ENCODE measurements at regions not wholly inside any gene's neighbourhood (a gene's known extent, or its start where the extent isn't known, plus 50 kb on each side); places are given as distances from the start of the nearest gene placed in this dataset.

DNA sequence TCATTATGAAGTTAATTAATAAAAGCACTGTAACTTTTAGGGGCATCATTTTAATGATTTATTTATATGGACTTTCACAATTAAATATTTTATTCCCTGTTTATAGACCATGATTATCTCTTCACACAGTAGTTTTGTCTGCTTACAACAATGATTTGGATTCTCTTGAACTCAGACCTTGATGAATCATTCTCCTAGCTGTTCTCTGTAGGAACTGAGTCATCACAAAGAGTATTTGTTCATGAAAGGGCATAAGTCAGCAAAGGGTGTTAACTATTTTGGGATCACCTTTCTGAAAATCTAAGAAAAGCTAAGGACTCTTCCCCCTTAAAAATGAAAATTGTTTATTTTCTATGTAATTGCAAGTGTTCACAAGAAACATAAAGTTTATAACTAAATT, 461.1 kb upstream of the UBE2E3 start:
- no peaks in the 10 kb centered on the region for H3K36me3 ChIP-seq (ENCODE audit: low read depth)
- no peaks in the 10 kb centered on the region for H3K79me2 ChIP-seq (ENCODE audit: low read depth)
- CTCF ChIA-PET = interaction anchor here (0.5 to 1.2 kb wide), 2 partner anchors 24 to 138 kb away, joined by 3 to 5 read pairs; no protein-coding TSS in a partner anchor
- peak in 1 of 2 experiments; percentile 78 for DNase-seq
- no peaks in the 10 kb centered on the region for H3K27me3 ChIP-seq (ENCODE audit: insufficient read depth, low read depth)
- no peak for TF ChIP-seq EZH2 (IDR thresholded peaks at IDR 0.05; ENCODE audit: low read depth)
- intact Hi-C loops (cut with micrococcal nuclease; ENCODE audit: unreplicated experiment) = no loop called here
- peaks cover 31% of the 10 kb centered on the region for H3K9me3 ChIP-seq (ENCODE audit: insufficient read depth, low read depth)
- BruUV-seq (replicated peaks) = no TSS peak
- H3K4me2 ChIP-seq = no peak overlapping the region
- no peak overlapping the region for H2AFZ ChIP-seq
- 0 out of 2 replicates have a peak overlapping the region, but pooled peaks have one; percentile 4 for H3K27ac ChIP-seq
- no peak overlapping the region for H3K4me3 ChIP-seq
- POLR2A ChIA-PET (ENCODE audit: unreplicated experiment) = interaction anchor here (0.7 to 0.8 kb wide), 2 partner anchors 210 to 483 kb away, joined by 7 to 9 read pairs; no protein-coding TSS in a partner anchor
- peaks cover 7% of the 10 kb centered on the region for H3F3A ChIP-seq (ENCODE audit: insufficient read depth, low read depth)
- H4K20me1 ChIP-seq (ENCODE audit: insufficient read depth) = no peaks in the 10 kb centered on the region
- peaks cover 49% of the 10 kb centered on the region for H3K4me1 ChIP-seq (replicated peaks; ENCODE audit: insufficient read depth)
- H3K9me2 ChIP-seq (ENCODE audit: insufficient read depth) = no peaks in the 10 kb centered on the region

DNA sequence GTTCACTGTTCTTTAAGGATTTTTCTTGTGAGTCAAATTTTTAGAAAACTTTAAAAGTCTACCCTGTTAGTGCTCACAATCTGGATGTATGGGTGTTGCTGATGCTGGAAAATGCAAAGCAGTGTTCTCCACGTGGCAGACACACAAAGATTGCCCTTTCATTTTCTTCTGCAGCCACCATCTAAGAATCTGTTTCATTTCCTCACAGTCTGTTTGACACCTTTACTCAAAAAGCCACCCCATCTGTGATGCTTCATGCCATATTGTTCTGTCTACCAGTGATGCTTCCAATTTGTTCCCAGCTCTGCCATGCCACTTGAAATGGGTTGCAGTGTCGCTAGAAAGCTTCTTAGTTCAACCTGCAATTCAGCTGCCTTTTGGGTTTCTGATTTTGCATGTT, 464.2 kb upstream of the UBE2E3 start:
- Histone ChIP-seq H3F3A (ENCODE audit: insufficient read depth, low read depth) (peaks cover 7% of the 10 kb centered on the region), H3K9me3 (ENCODE audit: insufficient read depth, low read depth) (peaks cover 18% of the 10 kb centered on the region), H3K27ac (no peak overlapping the region), H3K27me3 (ENCODE audit: insufficient read depth, low read depth) (no peaks in the 10 kb centered on the region), H3K4me1 (replicated peaks; ENCODE audit: insufficient read depth) (peaks cover 30% of the 10 kb centered on the region), H2AFZ (no peak overlapping the region), H3K9me2 (ENCODE audit: insufficient read depth) (no peaks in the 10 kb centered on the region), H3K79me2 (ENCODE audit: low read depth) (no peaks in the 10 kb centered on the region), H3K4me3 (no peak overlapping the region), H3K4me2 (no peak overlapping the region), H3K36me3 (ENCODE audit: low read depth) (no peaks in the 10 kb centered on the region), H4K20me1 (ENCODE audit: insufficient read depth) (no peaks in the 10 kb centered on the region)
- BruUV-seq (replicated peaks) = no TSS peak
- ChIA-PET POLR2A (ENCODE audit: unreplicated experiment) (no interaction called here), CTCF (no interaction called here)
- TF ChIP-seq, protein P1, sequence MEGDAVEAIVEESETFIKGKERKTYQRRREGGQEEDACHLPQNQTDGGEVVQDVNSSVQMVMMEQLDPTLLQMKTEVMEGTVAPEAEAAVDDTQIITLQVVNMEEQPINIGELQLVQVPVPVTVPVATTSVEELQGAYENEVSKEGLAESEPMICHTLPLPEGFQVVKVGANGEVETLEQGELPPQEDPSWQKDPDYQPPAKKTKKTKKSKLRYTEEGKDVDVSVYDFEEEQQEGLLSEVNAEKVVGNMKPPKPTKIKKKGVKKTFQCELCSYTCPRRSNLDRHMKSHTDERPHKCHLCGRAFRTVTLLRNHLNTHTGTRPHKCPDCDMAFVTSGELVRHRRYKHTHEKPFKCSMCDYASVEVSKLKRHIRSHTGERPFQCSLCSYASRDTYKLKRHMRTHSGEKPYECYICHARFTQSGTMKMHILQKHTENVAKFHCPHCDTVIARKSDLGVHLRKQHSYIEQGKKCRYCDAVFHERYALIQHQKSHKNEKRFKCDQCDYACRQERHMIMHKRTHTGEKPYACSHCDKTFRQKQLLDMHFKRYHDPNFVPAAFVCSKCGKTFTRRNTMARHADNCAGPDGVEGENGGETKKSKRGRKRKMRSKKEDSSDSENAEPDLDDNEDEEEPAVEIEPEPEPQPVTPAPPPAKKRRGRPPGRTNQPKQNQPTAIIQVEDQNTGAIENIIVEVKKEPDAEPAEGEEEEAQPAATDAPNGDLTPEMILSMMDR (conservative IDR thresholded peaks at IDR 0.05) = no peak
- no peak for TF ChIP-seq EZH2 (IDR thresholded peaks at IDR 0.05; ENCODE audit: low read depth)
- DNase-seq = no peak
- intact Hi-C loops (cut with micrococcal nuclease; ENCODE audit: unreplicated experiment) = no loop called here

DNA sequence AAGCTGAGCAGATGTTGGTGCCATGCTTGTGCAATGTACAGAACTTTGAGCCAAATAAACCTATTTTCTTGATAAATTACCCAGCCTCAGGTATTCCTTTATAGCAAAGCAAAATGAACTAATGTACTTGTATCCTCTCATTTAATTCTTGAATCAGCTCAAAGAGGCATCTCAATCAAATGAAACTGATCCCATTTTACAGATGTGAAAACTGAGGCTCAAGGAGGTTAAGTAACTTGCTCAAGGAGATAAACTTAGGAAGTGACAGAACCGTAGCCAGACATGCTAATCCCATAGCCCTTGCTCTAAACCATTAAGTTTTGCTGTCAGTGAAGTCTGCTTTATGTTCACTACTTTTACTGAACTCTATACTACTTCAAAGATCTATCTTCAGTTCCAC, 467.0 kb upstream of the UBE2E3 start:
- TF ChIP-seq, protein P1 (conservative IDR thresholded peaks at IDR 0.05) = no peak
- no peak for TF ChIP-seq EZH2 (IDR thresholded peaks at IDR 0.05; ENCODE audit: low read depth)
- no peak overlapping the region for H3K27ac ChIP-seq
- H4K20me1 ChIP-seq (ENCODE audit: insufficient read depth) = no peaks in the 10 kb centered on the region
- H3F3A ChIP-seq (ENCODE audit: insufficient read depth, low read depth) = no peaks in the 10 kb centered on the region
- no peak overlapping the region for H2AFZ ChIP-seq
- H3K27me3 ChIP-seq (ENCODE audit: insufficient read depth, low read depth) = no peaks in the 10 kb centered on the region
- H3K4me1 ChIP-seq (replicated peaks; ENCODE audit: insufficient read depth) = 0 out of 2 replicates have a peak, but pooled peaks cover 6% of the 10 kb centered on the region
- POLR2A ChIA-PET (ENCODE audit: unreplicated experiment) = no interaction called here
- intact Hi-C loops (cut with micrococcal nuclease; ENCODE audit: unreplicated experiment) = no loop called here
- no peaks in the 10 kb centered on the region for H3K9me2 ChIP-seq (ENCODE audit: insufficient read depth)
- BruUV-seq (replicated peaks) = no TSS peak
- no peaks in the 10 kb centered on the region for H3K36me3 ChIP-seq (ENCODE audit: low read depth)
- H3K79me2 ChIP-seq (ENCODE audit: low read depth) = no peaks in the 10 kb centered on the region
- no peak for DNase-seq
- H3K4me2 ChIP-seq = no peak overlapping the region
- H3K4me3 ChIP-seq = no peak overlapping the region
- CTCF ChIA-PET = no interaction called here
- H3K9me3 ChIP-seq (ENCODE audit: insufficient read depth, low read depth) = peaks cover 3% of the 10 kb centered on the region; the same call in 1 of the 2 replicates

DNA sequence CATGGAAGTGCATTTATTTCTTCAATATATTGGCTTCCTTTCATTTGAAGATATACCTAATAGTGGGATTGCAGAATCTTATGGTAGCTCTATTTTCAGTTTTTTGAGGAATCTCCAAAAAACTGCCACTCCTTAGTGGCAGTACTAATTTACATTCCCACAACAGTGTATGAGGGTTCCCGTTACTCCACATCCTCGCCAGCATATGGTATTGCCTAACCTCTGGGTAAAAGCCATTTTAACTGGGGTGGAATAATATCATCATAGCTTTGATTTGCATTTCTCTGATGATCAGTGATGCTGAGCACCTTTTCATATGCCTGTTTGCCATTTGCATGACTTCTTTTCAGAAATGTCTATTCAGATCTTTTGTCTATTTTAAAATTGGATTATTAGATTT, 471.9 kb upstream of the UBE2E3 start:
- Histone ChIP-seq H3K9me2 (ENCODE audit: insufficient read depth) (peaks cover 3% of the 10 kb centered on the region; the same call in 1 of the 2 replicates), H3K4me3 (no peak overlapping the region), H3K36me3 (ENCODE audit: low read depth) (no peaks in the 10 kb centered on the region), H3K9me3 (ENCODE audit: insufficient read depth, low read depth) (no peaks in the 10 kb centered on the region), H3K27ac (no peak overlapping the region), H3K4me1 (replicated peaks; ENCODE audit: insufficient read depth) (no peaks in the 10 kb centered on the region; the same call in 1 of the 2 replicates), H3F3A (ENCODE audit: insufficient read depth, low read depth) (no peaks in the 10 kb centered on the region), H4K20me1 (ENCODE audit: insufficient read depth) (no peaks in the 10 kb centered on the region), H3K79me2 (ENCODE audit: low read depth) (no peaks in the 10 kb centered on the region), H3K4me2 (no peak overlapping the region), H2AFZ (no peak overlapping the region), H3K27me3 (ENCODE audit: insufficient read depth, low read depth) (no peaks in the 10 kb centered on the region)
- ChIA-PET POLR2A (ENCODE audit: unreplicated experiment) (no interaction called here), CTCF (interaction anchor here (0.6 kb wide), 1 partner anchor 1597 kb away, joined by 5 read pairs; no protein-coding TSS in a partner anchor)
- BruUV-seq (replicated peaks) = no TSS peak
- intact Hi-C loops (cut with micrococcal nuclease; ENCODE audit: unreplicated experiment) = no loop called here
- TF ChIP-seq, protein P1 (conservative IDR thresholded peaks at IDR 0.05) = no peak
- no peak for TF ChIP-seq EZH2 (IDR thresholded peaks at IDR 0.05; ENCODE audit: low read depth)
- no peak for DNase-seq
